A673 (cell line): ENCODE measurements at regions not wholly inside any gene's neighbourhood (a gene's known extent, or its start where the extent isn't known, plus 50 kb on each side); places are given as distances from the start of the nearest gene placed in this dataset.

Experiments
- BruUV-seq: library from RNA; stranded (reverse); fragments of 400-500 nt; replicated peaks from 2 replicates; lab custom pipeline; 2021; lab: Mats Ljungman, UMichigan
- CTCF ChIA-PET: fragments of 300-600 bp; sonication (Branson Sonifier 250); formaldehyde crosslinking; loops from one replicate; lab custom pipeline; 2022; ENCODE audit warnings: antibody characterized with exemption; lab: Charles Lee
- POLR2A ChIA-PET: fragments of 300-600 bp; sonication (Branson Sonifier 250); formaldehyde crosslinking; loops from one replicate; lab custom pipeline; 2022; ENCODE audit warnings: antibody characterized with exemption; ENCODE audit not compliant: low non-redundant PET; lab: Charles Lee
- DNase-seq: peaks from one replicate; pipeline ENCODE4 v3.0.0-alpha.2; 2015; ENCODE audit warnings: low spot score
- H3K27ac ChIP-seq: fragments of 200-600 bp; sonication (generic); 2 replicates; pipeline ENCODE4 v1.5.1; 2016; ENCODE audit warnings: mixed run types, low read depth, mild to moderate bottlenecking, mixed read lengths, antibody characterized with exemption, low read length; ENCODE audit not compliant: poor library complexity, severe bottlenecking
- H3K27me3 ChIP-seq: fragments of 200-600 bp; sonication (generic); replicated peaks from 2 replicates; pipeline ENCODE4 v1.6.1; 2017; ENCODE audit warnings: mixed run types, low read depth, mild to moderate bottlenecking, mixed read lengths, antibody characterized with exemption, low read length; ENCODE audit not compliant: insufficient read depth, poor library complexity
- H3K36me3 ChIP-seq: fragments of 200-600 bp; sonication (generic); 2 replicates; pipeline ENCODE4 v1.6.1; 2016; ENCODE audit warnings: mixed run types, mild to moderate bottlenecking, mixed read lengths, antibody characterized with exemption, low read length; ENCODE audit not compliant: insufficient read depth, poor library complexity, severe bottlenecking
- H3K4me1 ChIP-seq: fragments of 200-600 bp; sonication (generic); 2 replicates; pipeline ENCODE4 v1.6.1; 2017; ENCODE audit warnings: mixed run types, mild to moderate bottlenecking, mixed read lengths, antibody characterized with exemption, low read length; ENCODE audit not compliant: insufficient read depth, poor library complexity, severe bottlenecking
- H3K4me3 ChIP-seq: fragments of 200-600 bp; sonication (generic); 2 replicates; pipeline ENCODE4 v1.5.1; 2016; ENCODE audit warnings: low read depth, mixed run types, mild to moderate bottlenecking, mixed read lengths, low read length; ENCODE audit not compliant: poor library complexity, severe bottlenecking
- H3K9me3 ChIP-seq: fragments of 200-600 bp; sonication (generic); 2 replicates; pipeline ENCODE4 v1.6.1; 2016; ENCODE audit warnings: mixed run types, low read depth, mild to moderate bottlenecking, mixed read lengths, antibody characterized with exemption, low read length; ENCODE audit not compliant: poor library complexity, severe bottlenecking
- CTCF ChIP-seq: fragments of 300-800, 200-600 bp; sonication (generic); conservative IDR thresholded peaks from 2 replicates; pipeline ENCODE4 v1.5.1; 2017; ENCODE audit warnings: low read depth, mild to moderate bottlenecking, antibody characterized with exemption, low read length, moderate library complexity, mixed read lengths
- EZH2 ChIP-seq: fragments of 200-600 bp; sonication (generic); IDR thresholded peaks from 2 replicates; pipeline ENCODE4 v1.6.1; 2017; ENCODE audit warnings: borderline replicate concordance, low read depth, mild to moderate bottlenecking, mixed read lengths, antibody characterized with exemption, low read length; ENCODE audit not compliant: poor library complexity, severe bottlenecking
- intact Hi-C: fragments of 100-400 bp; cut with micrococcal nuclease; formaldehyde crosslinking; loops from one replicate; pipeline ENCODE4 v1.10.0; 2022; ENCODE audit not compliant: unreplicated experiment

DNA sequence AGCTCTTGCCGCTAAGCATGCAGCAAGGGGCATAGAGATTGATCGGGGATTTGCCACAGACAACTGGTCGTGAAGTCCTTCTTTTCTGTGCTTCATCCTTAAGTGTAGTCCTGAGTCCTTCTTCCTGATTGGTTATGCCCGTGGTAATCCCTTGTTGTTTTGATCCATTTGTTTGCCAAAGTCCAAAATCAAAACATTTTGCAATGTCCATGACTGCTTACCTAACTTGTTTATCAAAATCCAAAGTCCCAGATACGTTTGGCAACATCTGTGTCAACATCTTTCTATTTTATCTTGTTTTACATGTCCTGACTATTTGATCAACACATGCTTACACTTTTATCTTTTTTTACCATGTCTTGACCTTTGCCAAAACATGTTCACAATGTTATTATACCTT lies 229.0 kb upstream of the ZNF804A start:
- no peaks in the 10 kb centered on the region for H3K4me1 ChIP-seq
- H3K27ac ChIP-seq: no peak overlapping the region
- intact Hi-C loops: no loop called here
- no peak overlapping the region for H3K4me3 ChIP-seq
- ChIA-PET CTCF (no interaction called here), POLR2A (no interaction called here)
- DNase-seq: no peak
- H3K27me3 ChIP-seq: no peaks in the 10 kb centered on the region
- H3K36me3 ChIP-seq: no peaks in the 10 kb centered on the region
- H3K9me3 ChIP-seq: no peaks in the 10 kb centered on the region
- no TSS peak for BruUV-seq
- TF ChIP-seq EZH2: no peak
- no peak for TF ChIP-seq CTCF

- Histone ChIP-seq H3K9me3 (no peaks in the 10 kb centered on the region), H3K36me3 (no peaks in the 10 kb centered on the region), H3K4me1 (no peaks in the 10 kb centered on the region), H3K4me3 (no peak overlapping the region), H3K27me3 (no peaks in the 10 kb centered on the region), H3K27ac (no peak overlapping the region)
- no peak for DNase-seq
- intact Hi-C loops: no loop called here
- no TSS peak for BruUV-seq
- CTCF ChIA-PET: interaction anchor here (0.6 kb wide), 1 partner anchor 14 kb away, joined by 8 read pairs; no protein-coding TSS in a partner anchor
- POLR2A ChIA-PET: no interaction called here
- TF ChIP-seq CTCF (no peak), EZH2 (no peak)
Measured at GRCh38 chr2:184370954-184371353, 227.4 kb upstream of the ZNF804A start.

DNA sequence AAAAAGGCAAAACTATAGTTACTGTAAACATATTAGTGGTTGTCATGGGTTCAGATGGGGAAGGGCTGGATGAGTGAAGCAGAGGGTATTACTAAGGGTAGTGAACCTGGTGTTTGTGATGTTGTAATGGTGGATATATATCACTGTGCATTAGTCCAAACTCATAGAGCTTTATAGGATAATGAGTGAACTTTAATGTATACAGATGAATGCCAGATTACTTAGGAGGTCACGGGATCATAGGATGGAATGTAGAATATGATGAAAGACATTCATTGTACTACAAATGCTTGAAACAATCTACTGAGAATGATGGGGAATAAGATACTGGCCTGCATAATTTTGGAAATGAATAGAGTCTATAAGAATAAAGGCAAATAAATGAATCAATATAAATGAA lies 226.7 kb upstream of the ZNF804A start:
- no peaks in the 10 kb centered on the region for H3K27me3 ChIP-seq
- no peaks in the 10 kb centered on the region for H3K9me3 ChIP-seq
- ChIA-PET CTCF (no interaction called here), POLR2A (no interaction called here)
- no peak overlapping the region for H3K27ac ChIP-seq
- TF ChIP-seq EZH2 (no peak), CTCF (no peak)
- no peaks in the 10 kb centered on the region for H3K4me1 ChIP-seq
- intact Hi-C loops: no loop called here
- DNase-seq: no peak
- no peaks in the 10 kb centered on the region for H3K36me3 ChIP-seq
- H3K4me3 ChIP-seq: no peak overlapping the region
- no TSS peak for BruUV-seq
